Uterus (tissue), 2 donors: ENCODE measurements at regions not wholly inside any gene's neighbourhood (a gene's known extent, or its start where the extent isn't known, plus 50 kb on each side); places are given as distances from the start of the nearest gene placed in this dataset.

Experiments
- POLR2A ChIP-seq, 2 donors: fragments of 450-650 bp; IDR thresholded peaks; one replicate each; pipeline ENCODE4 v1.6.1; 2016; ENCODE audit warnings: antibody characterized with exemption in 2 of 2, mild to moderate bottlenecking in 1 of 2, moderate library complexity in 1 of 2
- TF ChIP-seq, protein P1 (sequence below), 4 experiments: fragments of 200-600 bp in 2 of 4; fragments of 450-650 bp in 2 of 4; sonication (generic) in 2 of 4; IDR thresholded peaks; one replicate each; pipeline ENCODE4 v1.5.1; 2016 to 2019; ENCODE audit warnings: antibody characterized with exemption in 4 of 4, mild to moderate bottlenecking in 2 of 4, moderate library complexity in 1 of 4

- TF ChIP-seq, protein P1, sequence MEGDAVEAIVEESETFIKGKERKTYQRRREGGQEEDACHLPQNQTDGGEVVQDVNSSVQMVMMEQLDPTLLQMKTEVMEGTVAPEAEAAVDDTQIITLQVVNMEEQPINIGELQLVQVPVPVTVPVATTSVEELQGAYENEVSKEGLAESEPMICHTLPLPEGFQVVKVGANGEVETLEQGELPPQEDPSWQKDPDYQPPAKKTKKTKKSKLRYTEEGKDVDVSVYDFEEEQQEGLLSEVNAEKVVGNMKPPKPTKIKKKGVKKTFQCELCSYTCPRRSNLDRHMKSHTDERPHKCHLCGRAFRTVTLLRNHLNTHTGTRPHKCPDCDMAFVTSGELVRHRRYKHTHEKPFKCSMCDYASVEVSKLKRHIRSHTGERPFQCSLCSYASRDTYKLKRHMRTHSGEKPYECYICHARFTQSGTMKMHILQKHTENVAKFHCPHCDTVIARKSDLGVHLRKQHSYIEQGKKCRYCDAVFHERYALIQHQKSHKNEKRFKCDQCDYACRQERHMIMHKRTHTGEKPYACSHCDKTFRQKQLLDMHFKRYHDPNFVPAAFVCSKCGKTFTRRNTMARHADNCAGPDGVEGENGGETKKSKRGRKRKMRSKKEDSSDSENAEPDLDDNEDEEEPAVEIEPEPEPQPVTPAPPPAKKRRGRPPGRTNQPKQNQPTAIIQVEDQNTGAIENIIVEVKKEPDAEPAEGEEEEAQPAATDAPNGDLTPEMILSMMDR (IDR thresholded peaks at IDR 0.05), result no peak
- TF ChIP-seq POLR2A (IDR thresholded peaks at IDR 0.05), result no peak
Measured at GRCh38 chr11:129589190-129589860, 213.7 kb downstream of the BARX2 start.
